HG03342 (cell line): ENCODE measurements at regions not wholly inside any gene's neighbourhood (a gene's known extent, or its start where the extent isn't known, plus 50 kb on each side); places are given as distances from the start of the nearest gene placed in this dataset.

Experiments used
- ATAC-seq: cut with Tn5 transposase; IDR thresholded peaks from one replicate; pipeline ENCODE4 v1.9.1; 2021; ENCODE audit warnings: mild to moderate bottlenecking, moderate library complexity; ENCODE audit not compliant: unreplicated experiment

DNA sequence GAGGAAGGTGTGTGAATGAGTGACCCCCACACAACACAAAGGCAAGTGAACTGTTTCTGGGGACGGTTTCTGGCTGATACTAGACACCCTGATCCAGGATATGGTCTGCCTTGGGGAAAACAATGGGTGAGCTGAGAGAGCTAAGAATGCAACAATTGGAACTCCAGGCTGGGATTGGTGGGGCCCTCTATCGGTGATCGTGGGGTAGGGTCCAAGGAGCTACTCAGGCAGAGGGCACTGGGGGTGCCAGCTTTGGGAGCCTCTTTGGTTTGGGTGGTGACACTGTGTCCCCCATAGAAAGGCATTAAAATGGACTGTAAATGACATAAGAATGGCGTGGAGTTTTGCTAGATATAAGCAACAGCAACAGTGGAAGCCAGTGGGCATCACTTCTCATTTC, 439.1 kb downstream of the DMAC1 start:
- ATAC-seq, result no peak

DNA sequence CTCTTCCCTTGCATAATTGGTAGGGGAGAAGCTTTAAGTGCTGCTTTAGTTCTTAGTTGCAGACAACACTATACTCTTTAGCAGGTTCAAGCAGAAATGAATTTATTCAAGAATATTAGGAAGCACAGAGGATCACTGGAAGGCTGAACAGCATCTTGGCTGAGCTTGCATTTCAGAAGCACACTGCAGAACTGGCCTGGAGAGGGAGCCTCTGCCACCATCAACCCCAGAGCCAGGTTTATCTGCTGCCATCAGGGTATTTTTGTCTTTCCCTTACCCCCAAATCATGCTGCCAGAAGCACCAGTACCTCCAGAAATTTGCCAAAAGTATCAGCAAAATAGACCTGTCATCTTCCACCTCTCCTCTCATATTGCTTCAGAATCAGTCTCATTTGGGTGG, 440.7 kb downstream of the DMAC1 start:
- no peak for ATAC-seq

DNA sequence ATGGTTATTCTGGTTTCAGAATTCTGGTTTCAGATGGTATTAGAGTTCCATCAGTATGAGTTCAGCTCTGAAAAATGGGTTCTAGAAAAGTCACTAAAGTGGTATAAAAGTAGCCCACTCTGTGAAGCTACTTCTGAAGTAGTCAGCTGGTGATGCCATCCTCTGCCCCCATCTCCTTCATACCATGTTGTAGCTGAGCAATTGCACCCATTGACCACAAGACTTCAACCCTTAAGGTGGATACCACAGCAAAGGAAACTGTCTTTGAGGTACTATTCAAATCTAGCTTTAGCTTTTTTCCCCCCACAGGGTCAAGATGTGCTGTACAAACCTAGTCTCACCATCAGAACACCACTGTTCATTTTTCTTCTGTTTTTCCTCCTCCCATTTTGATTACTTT, 444.9 kb downstream of the DMAC1 start:
- no peak for ATAC-seq

DNA sequence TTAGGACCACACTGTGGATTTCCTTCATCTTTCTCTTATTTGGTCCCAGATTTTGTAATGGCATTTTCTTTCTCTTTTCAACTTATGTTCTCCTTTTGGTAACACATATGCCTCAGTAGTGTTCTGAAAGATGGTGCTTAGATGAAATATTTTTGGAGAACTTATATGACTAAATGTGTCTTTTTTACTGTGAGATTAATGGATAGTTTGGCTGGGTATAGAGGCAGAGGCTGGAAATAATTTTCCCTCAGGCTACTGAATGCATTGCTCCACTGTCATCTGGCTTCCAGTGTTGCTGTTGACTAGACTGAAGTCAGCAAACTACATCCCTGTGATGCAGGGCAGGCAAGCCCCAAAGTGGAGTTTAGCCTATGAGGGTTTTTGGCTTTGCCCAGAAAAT, 450.9 kb downstream of the DMAC1 start:
- ATAC-seq, result no peak

DNA sequence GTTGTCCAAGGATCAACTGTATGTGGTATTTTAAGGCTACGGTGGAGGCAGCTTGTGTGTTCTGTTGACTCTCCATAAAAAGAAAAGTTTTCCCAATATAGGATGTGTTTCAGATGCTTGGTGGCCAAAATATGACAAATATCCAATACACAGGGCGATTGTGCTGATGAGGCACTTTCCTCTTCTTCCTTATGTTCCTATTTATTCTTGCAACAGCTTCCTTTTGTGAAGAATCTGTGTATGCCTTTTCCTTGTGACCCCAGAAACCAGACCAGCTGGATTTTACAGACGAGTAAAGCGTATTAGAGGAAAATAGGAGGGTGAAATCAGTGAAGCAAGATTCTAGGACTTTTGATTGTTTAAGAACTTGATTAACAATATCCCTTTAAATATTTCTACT, 452.0 kb downstream of the DMAC1 start:
- no peak for ATAC-seq

DNA sequence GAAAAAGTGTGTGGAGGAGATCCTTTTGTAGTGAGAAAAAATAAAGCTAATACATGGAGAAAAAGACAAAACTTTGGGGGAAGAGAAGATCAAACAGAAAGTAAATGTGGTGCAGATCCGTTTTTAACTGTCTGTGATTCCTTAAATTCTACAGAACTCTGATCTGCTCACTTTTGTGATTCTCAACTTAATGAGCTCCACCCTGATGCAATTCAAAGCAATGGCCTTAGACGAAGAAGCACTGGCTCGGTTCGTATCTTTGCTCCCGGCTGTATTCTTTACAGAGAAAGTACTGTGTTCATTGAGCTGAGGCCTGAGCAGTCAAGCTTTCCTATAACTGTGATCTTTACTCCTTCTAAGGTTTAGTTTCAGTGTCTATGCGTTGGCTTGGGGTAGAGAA, 453.4 kb downstream of the DMAC1 start:
- no peak for ATAC-seq

DNA sequence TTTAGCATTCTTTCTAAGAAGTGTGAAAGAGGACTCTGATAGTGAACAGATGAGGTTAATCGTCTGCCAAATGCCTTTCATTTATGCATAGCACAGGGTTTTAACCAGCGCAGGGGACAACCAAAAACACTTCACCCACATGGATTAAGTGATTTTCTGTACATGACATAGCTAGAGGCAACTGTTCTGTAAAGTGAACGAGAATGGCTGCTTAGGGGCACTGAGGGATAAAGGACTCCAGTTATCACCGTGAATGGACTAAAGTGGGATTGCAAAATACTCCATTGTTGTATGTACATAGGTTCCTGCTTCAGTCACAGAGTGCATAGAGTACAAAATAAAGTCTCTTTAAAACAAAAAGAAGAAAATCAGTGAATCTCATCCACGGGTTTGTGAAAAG, 456.8 kb downstream of the DMAC1 start:
- no peak for ATAC-seq

DNA sequence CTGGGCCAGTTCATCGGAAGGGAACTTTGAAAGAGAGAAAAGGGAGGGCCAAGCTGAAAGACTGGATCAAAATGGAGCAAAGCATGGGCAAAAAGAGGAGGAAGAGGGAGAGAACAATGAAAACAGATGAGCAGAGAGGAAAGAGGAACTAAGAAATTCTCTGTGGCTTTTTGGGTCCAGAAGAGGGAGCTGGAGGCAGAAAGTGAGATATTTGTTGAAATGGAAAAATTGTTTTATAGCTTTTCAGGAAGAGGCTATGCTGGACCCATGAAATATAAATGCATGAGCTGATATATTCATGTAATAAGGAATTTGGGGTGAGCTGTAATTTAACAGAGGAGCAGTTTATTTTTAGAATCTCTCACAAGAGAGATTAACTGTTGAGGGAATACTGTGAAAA, 457.3 kb downstream of the DMAC1 start:
- peak; percentile 83 for ATAC-seq

DNA sequence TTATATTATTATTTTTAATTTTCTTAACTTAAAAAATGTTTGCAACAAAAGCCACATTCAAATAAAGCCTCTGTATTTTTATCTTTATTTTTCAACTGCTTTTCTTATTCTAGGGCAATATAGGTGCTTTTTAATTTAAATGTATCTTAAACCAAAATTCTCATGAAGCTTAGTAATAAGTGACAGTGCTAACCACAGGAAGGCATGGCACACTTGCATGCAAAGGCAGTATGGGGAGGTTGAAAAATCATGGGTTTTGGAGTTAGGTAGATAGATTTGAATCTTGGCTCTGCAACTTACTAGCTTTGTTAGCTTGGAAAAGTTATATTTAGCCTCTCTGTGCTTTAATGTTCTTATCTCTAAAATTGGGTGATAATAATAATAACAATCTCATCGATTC, 458.0 kb downstream of the DMAC1 start:
- peak; percentile 61 for ATAC-seq

DNA sequence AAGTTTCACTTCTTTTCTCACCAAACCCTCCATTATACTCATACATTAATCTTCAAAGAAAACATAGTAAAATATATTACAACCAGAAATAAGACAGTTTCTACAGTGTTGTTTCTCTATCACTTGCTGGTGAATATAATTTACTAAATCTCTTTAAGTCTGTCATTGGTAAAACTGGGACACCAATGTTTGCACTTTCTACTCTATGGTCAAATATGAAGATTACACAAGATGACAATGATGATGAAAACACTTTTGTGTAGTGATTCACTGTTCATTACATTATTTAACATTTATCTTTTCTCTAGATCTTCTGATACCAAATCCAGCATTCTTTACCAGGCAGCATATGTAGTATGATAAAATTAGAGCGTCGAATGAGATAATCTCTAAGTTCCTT, 459.1 kb downstream of the DMAC1 start:
- ATAC-seq, result no peak

DNA sequence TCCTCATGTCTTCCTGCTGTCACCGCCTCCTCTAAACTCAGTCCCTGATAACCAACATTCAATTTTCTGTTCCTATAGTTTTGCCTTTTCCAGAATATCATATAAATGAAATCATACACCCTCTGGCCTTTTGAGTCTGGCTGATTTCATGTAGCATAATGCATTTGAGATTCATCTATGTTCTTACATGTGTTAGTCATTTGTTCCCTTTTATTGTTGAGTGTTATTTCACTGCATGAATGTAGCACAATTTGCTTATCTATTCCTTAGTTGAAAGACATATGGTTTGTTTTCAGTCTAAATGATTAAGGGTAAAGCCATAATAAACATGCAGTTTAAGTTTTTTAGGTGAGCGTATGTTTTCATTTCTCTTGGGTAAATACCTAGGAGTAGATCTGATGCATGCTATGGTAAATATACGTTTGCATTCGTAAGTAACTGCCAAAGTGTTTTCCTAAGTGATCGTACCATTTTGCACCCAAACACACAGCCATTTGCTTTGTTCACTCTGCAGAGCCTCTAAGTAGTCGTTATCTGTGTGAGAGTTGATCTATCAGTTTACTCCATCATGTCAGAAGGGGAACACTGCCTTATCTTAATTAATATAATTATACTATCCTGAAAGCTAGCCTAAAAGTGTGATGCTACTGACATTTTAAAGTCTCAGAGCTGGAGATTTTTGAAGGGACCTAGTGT, 460.8 kb downstream of the DMAC1 start:
- no peak for ATAC-seq

DNA sequence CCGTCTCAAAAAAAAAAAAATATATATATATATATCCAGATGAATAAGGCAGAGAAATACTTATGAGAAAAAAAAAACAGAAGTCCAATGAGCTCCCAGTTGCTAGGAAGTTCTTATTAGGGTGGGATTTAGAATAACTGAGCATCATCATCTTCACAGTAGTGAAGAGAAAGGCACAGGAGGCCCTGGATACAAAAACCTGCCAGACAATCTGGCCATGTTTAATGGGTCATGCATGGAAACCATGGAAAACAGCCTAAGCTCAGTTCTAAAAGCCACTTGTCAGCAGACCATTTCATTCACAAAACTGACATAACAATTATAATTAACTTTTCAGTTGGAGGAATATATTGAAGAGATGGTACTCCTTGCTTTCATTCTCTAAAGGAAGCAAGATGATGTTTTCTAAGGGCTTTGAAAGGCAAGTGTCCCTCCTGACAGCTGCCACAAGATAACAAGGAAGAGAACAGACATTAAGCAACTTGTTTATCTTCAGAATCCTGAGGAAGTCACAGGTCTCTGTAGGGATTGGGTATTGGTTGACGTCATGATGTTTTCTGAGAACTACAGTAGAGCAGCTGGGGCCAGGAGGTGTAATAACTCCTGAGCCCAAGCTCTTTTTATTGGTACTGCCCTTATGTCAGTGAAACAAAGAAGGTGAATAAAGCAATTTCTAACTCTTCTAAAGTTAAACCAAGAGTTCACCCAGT, 463.1 kb downstream of the DMAC1 start:
- no peak for ATAC-seq

DNA sequence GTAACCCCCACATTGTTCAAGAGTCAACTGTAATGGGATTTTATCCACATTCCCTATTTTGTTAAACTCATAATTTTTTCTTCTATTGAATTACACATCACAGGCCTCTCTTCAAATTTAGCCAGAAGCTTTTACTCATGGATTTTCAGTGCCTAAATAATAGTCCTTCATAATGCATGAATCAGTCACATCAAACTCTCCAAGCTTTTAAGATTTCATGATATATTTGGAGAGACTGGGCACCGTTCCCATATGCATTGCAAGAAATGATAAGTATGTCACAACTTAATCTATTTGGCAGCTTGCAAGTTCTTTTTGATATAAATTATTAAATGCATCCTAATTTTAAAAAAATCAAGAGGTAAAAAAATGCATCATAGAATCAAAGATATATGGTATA, 465.9 kb downstream of the DMAC1 start:
- no peak for ATAC-seq

DNA sequence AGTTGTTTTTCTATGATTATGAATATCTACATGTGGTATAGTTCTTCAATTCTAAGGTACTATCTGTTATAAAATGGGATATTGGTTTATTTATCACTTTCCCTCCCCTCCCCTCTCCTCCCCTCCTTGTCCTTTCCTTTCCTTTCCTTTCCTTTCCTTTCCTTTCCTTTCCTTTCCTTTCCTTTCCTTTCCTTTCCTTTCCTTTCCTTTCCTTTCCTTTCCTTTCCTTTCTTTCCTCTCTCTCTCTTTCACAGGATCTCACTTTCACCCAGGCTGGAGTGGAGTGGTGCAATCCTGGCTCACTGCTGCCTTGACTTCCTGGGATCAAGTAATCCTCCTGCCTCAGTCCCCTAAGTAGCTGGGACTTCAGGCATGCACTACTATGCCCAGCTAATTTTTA, 466.8 kb downstream of the DMAC1 start:
- ATAC-seq, result no peak

DNA sequence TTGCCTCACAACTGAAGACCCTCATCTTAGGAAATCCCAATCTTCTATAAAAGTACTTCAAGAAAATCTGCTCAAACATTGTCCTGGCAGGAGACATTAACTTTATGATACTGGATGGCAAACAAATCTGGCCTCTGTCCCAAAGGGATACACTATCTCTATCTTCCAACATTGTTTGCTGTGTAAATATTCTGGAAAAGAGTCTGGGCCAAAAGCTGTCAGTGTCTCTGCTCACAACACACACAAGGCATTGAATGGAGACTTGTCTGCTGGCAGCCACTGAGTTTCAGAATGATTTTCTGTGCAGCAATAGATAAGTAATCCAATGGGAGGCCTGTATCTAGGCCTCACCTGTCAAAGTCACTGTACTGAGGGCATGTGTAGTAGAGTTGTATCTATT, 471.1 kb downstream of the DMAC1 start:
- no peak for ATAC-seq

DNA sequence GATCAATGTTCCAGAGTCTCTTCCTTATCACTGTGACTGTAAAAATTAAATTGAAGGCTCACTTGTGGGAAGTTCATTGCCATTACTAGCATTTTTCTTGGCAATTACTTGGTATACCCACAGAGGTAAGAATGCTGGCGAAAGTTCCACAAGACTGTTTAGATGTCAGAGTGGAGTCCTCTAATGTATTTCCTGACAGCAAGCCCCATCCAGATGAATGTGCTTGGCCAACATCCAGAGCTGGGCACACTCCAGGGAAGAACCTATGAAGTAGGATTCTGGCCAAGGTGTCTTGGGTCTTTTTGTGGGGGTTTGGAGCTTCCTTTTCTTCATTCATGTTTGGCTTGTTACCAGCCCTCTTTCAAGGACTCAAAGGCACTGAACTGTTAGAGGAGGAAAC, 473.6 kb downstream of the DMAC1 start:
- ATAC-seq, result no peak

DNA sequence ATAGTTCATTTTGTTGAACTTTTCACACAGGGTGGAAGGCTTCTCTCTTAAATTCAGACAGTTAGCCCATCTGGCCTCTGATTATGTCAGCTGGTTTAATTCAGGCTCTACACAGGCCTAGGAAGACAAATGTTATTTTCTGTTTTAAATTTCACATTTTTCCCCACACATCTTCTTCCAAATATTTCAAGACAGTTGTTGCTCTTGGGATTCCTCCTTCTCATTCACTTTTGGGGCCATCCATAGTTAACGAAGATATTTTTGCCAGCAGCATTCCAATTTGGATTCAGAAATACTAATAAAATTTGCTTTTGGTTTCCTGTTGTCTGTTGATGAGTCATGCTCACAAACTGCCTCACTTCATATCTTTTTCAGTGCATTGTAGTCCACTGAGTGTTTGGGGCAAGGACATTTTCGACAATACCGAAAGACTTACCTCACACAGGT, 475.4 kb downstream of the DMAC1 start:
- ATAC-seq, result no peak

DNA sequence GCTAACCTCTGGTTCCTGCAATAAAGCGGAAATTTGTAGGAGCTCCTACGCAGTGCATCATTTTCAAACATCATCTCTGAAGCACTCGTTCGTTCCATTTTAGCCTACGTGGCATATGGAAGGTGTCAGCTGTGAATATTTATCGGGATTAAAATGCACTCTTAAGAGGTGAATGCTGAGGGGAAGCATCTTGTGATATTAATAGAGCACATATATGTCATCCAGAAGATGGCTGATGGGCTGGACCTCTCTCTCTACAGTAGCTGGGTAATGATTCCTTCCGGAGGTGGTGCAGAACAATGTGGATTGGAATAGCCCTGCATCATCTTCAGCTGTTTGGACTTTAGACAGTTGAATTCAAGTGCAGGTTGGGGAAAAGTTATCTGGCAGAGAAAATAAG, 478.7 kb downstream of the DMAC1 start:
- no peak for ATAC-seq

DNA sequence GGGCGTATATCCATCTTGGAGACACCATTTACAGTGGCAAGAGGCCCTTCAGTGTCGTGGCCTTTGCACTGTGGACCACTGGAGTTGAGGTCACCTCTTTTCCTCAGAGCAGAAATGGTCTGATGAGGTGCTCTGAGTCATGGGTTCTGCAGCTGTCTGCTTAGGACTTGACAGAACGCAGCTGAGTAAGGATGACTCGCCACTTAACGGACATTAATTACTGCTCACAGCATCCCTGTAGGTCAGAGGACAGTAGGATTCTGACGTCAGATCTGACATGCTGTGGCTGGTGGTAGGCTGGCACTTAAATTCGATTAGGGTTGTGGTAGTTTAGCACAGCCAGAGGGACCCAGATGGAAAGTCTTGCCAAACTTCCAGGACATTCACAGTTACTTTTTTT, 479.4 kb downstream of the DMAC1 start:
- no peak for ATAC-seq

DNA sequence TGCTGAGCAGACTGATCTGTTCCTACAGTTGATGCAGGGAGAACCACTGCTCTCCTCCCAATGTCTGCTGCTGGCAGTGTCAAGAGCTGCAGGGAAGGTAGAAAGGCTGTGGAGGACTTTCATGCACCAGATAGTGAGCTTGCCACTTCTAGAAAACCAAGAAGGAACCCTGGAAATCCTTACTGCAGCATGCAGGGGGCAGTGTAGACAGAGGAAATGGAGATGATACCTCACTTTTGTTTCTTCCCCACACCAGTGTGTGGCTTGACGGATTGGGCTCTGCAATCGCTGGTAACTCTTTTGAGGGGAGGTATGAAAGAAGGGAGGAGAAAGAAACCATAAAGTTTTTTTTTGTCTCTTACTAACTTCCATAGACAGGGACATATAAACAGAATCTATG, 480.7 kb downstream of the DMAC1 start:
- ATAC-seq, result no peak

DNA sequence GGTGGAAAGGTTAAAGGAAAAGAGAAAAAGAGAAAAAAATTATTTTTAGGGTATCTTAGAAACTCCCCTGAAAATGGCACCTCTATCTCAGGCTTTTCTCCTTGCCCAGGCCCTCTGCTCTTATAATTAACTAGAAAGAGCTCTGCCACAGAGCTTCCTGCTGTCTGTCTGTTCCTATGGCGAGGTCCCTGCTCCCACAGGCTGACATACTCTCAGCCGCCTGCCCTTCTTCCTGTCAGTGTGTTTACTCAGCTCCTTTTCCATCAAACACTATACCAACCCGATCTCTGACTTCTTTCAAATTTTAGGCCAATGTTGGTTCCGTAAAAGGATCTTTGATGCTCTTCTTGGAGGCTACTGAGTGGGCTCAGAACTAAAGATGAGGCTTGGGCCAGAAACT, 482.6 kb downstream of the DMAC1 start:
- ATAC-seq, result no peak

DNA sequence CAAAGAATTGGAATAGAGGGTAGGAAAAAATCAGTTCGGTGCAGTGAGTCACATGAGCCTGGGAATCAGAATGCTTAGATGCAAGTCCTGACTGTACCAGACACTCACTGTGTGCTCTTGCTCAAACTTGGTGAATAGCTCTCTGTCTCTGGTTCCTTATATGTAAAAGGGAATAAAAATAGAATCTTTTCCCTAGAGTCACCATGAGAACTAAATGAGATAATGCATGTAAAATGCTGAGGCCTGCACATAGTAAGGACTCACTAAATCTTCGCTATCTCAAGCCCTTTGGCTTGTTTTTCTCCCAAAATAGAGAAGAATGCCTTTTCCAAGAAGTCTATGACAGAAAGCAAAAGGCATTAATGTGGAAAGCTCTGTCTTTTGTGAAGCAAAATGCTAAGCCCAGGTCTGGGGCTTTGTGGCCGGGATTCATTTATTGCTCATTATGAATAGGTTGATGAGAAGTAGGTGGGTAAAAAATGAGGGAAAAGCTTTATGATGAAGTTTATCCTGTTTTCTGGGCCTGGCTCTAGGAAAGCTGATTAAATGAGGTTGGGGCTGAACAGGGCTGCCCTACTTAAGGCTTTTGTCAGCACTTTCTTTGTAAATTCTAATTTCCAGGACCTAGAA, 483.3 kb downstream of the DMAC1 start:
- no peak for ATAC-seq
